ENCODE measurements at regions not wholly inside any gene's neighbourhood (a gene's known extent, or its start where the extent isn't known, plus 50 kb on each side); places are given as distances from the start of the nearest gene placed in this dataset.

- intact Hi-C loops (cut with micrococcal nuclease; ENCODE audit: unreplicated experiment) = no loop called here
- ChIA-PET CTCF (ENCODE audit: unreplicated experiment) (no interaction called here), POLR2A (no interaction called here)
- H3K27ac ChIP-seq (ENCODE audit: low read depth, low read length, poor library complexity, severe bottlenecking) = no peak overlapping the region
- H4K20me1 ChIP-seq (ENCODE audit: insufficient read depth, low read length) = no peaks in the 10 kb centered on the region
- H3K9me2 ChIP-seq (ENCODE audit: insufficient read depth, low read length) = no peaks in the 10 kb centered on the region
- peaks cover under 1% of the 10 kb centered on the region for H3K4me1 ChIP-seq (ENCODE audit: insufficient read depth, low read length, poor library complexity, severe bottlenecking)
- no peaks in the 10 kb centered on the region for H3K9me3 ChIP-seq (ENCODE audit: low read length)
- no peak for DNase-seq (ENCODE audit: low spot score)
- H3K4me2 ChIP-seq (ENCODE audit: low read length) = no peak overlapping the region
- no peak overlapping the region for H3K4me3 ChIP-seq (ENCODE audit: low read depth, low read length, poor library complexity, severe bottlenecking)
- no peaks in the 10 kb centered on the region for H3K79me2 ChIP-seq (ENCODE audit: insufficient read depth, low read depth, low read length)
- BruUV-seq (replicated peaks) = no TSS peak
- H2AFZ ChIP-seq (ENCODE audit: low read length) = no peak overlapping the region
- H3K36me3 ChIP-seq (ENCODE audit: insufficient read depth, low read length) = no peaks in the 10 kb centered on the region
- TF ChIP-seq EZH2phosphoT487 (IDR thresholded peaks at IDR 0.05; ENCODE audit: borderline replicate concordance, low read depth, low read length) = no peak
- TF ChIP-seq CTCF (conservative IDR thresholded peaks at IDR 0.05; ENCODE audit: low read length) = no peak
These were observed 185.3 kb downstream of the OGFRL1 start for GRCh38 chr6:71473926-71474325.

- H3K79me2 ChIP-seq (ENCODE audit: insufficient read depth, low read depth, low read length) = no peaks in the 10 kb centered on the region
- H3K27ac ChIP-seq (ENCODE audit: low read depth, low read length, poor library complexity, severe bottlenecking) = no peak overlapping the region
- H3K4me1 ChIP-seq (ENCODE audit: insufficient read depth, low read length, poor library complexity, severe bottlenecking) = peaks cover 3% of the 10 kb centered on the region
- no peak overlapping the region for H2AFZ ChIP-seq (ENCODE audit: low read length)
- ChIA-PET CTCF (ENCODE audit: unreplicated experiment) (no interaction called here), POLR2A (no interaction called here)
- no peaks in the 10 kb centered on the region for H3K9me2 ChIP-seq (ENCODE audit: insufficient read depth, low read length)
- no peaks in the 10 kb centered on the region for H4K20me1 ChIP-seq (ENCODE audit: insufficient read depth, low read length)
- H3K36me3 ChIP-seq (ENCODE audit: insufficient read depth, low read length) = no peaks in the 10 kb centered on the region
- no peak overlapping the region for H3K4me2 ChIP-seq (ENCODE audit: low read length)
- no TSS peak for BruUV-seq (replicated peaks)
- intact Hi-C loops (cut with micrococcal nuclease; ENCODE audit: unreplicated experiment) = no loop called here
- no peak for DNase-seq (ENCODE audit: low spot score)
- H3K9me3 ChIP-seq (ENCODE audit: low read length) = no peaks in the 10 kb centered on the region
- TF ChIP-seq CTCF (conservative IDR thresholded peaks at IDR 0.05; ENCODE audit: low read length) (no peak), EZH2phosphoT487 (IDR thresholded peaks at IDR 0.05; ENCODE audit: borderline replicate concordance, low read depth, low read length) (no peak)
- no peak overlapping the region for H3K4me3 ChIP-seq (ENCODE audit: low read depth, low read length, poor library complexity, severe bottlenecking)
These were observed 186.3 kb downstream of the OGFRL1 start for GRCh38 chr6:71474942-71475341.

GRCh38 chr6:71476371-71476770 lies 187.8 kb downstream of the OGFRL1 start:
- H3K36me3 ChIP-seq (ENCODE audit: insufficient read depth, low read length) = no peaks in the 10 kb centered on the region
- no peaks in the 10 kb centered on the region for H3K9me2 ChIP-seq (ENCODE audit: insufficient read depth, low read length)
- H3K9me3 ChIP-seq (ENCODE audit: low read length) = no peaks in the 10 kb centered on the region
- H3K79me2 ChIP-seq (ENCODE audit: insufficient read depth, low read depth, low read length) = no peaks in the 10 kb centered on the region
- H3K4me3 ChIP-seq (ENCODE audit: low read depth, low read length, poor library complexity, severe bottlenecking) = no peak overlapping the region
- no peak overlapping the region for H2AFZ ChIP-seq (ENCODE audit: low read length)
- ChIA-PET CTCF (ENCODE audit: unreplicated experiment) (no interaction called here), POLR2A (interaction anchor here (0.9 kb wide), 1 partner anchor 10 kb away, joined by 3 read pairs; no protein-coding TSS in a partner anchor)
- BruUV-seq (replicated peaks) = no TSS peak
- H3K4me2 ChIP-seq (ENCODE audit: low read length) = no peak overlapping the region
- no peak for DNase-seq (ENCODE audit: low spot score)
- peaks cover 3% of the 10 kb centered on the region for H3K4me1 ChIP-seq (ENCODE audit: insufficient read depth, low read length, poor library complexity, severe bottlenecking)
- intact Hi-C loops (cut with micrococcal nuclease; ENCODE audit: unreplicated experiment) = no loop called here
- no peak overlapping the region for H3K27ac ChIP-seq (ENCODE audit: low read depth, low read length, poor library complexity, severe bottlenecking)
- no peaks in the 10 kb centered on the region for H4K20me1 ChIP-seq (ENCODE audit: insufficient read depth, low read length)
- TF ChIP-seq EZH2phosphoT487 (IDR thresholded peaks at IDR 0.05; ENCODE audit: borderline replicate concordance, low read depth, low read length) (no peak), CTCF (conservative IDR thresholded peaks at IDR 0.05; ENCODE audit: low read length) (no peak)
